WI38 (cell line): ENCODE measurements at regions not wholly inside any gene's neighbourhood (a gene's known extent, or its start where the extent isn't known, plus 50 kb on each side); places are given as distances from the start of the nearest gene placed in this dataset.

Experiments
- H3K4me3 ChIP-seq: 2 replicates; pipeline ENCODE4 v1.5.1; 2011; ENCODE audit warnings: low read depth, mild to moderate bottlenecking, control low read depth, low read length
- TF ChIP-seq, protein P1 (sequence below): IDR thresholded peaks from 2 replicates; pipeline ENCODE4 v1.5.1; 2012; ENCODE audit warnings: low read depth, mild to moderate bottlenecking, control low read depth, low read length

DNA sequence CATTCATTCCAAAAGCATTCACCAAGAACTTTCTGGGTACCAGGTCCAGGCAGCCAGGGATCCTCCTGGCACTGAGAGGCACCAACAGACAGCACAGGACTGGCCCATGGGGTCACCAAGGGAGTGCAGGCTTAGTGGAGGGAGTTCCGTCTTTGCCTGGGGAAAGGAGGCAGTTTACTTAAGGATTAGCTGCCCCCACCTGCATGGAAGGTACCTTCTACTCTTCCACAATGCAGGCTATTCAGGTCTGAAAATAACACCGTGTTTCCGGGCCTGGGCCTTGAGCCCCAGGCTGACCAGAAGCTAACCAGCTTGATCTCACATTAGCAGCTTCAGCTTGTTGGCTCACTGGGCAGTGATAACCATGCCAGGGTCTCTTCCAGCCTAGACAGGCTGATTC lies 199.4 kb downstream of the FOXA2 start:
- TF ChIP-seq, protein P1, sequence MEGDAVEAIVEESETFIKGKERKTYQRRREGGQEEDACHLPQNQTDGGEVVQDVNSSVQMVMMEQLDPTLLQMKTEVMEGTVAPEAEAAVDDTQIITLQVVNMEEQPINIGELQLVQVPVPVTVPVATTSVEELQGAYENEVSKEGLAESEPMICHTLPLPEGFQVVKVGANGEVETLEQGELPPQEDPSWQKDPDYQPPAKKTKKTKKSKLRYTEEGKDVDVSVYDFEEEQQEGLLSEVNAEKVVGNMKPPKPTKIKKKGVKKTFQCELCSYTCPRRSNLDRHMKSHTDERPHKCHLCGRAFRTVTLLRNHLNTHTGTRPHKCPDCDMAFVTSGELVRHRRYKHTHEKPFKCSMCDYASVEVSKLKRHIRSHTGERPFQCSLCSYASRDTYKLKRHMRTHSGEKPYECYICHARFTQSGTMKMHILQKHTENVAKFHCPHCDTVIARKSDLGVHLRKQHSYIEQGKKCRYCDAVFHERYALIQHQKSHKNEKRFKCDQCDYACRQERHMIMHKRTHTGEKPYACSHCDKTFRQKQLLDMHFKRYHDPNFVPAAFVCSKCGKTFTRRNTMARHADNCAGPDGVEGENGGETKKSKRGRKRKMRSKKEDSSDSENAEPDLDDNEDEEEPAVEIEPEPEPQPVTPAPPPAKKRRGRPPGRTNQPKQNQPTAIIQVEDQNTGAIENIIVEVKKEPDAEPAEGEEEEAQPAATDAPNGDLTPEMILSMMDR = no peak
- no peak overlapping the region for H3K4me3 ChIP-seq

DNA sequence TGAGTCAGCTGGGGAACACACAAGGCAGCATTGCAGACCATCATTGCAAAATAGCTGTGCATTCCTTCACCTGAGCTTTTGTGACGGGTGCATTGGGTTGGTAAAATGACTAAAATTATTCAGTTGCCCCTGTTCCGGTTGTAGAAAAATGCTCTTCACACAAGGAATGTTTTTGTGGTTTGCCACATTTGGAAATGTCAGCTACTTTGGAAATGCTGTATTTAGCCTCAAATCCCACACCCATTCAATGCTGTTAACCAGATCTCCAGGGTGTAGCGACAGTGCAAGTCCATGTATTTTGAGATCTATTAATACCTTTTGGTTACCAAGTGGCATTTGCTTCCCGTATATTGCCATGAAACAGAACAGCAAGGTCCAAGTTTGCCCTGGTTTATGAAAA lies 201.2 kb downstream of the FOXA2 start:
- TF ChIP-seq, protein P1 = no peak
- H3K4me3 ChIP-seq = no peak overlapping the region

GRCh38 chr20:22382742-22383141 lies 201.6 kb downstream of the FOXA2 start:
- TF ChIP-seq, protein P1 = no peak
- no peak overlapping the region for H3K4me3 ChIP-seq

DNA sequence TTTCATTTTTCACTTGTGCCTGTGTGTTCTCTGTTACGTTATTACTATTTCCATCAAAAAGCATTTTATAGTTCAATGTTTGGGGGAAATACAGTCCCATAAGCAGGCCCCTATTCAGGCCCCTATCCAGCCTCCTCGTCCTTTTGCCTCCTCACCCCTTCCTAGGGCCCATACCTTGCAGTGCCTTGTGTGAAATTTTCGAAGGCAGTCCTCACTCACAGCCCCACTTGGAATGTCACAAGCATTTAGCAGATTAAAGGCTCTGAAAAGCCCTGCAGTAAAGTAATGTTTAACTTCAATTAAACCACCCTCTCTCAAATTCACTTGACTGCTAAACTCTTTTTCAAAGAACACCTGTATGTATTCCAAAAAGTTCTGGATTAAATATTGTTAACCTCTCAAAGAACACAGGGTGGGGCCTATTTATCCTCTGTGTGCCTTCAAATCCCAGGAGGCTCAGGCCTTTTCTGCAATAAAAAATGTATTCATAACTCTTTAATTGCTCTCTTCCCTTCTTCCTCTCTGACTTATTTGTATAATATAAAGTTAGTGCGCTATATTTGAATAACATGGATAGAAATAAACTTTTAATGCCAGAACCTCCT lies 202.5 kb downstream of the FOXA2 start:
- no peak overlapping the region for H3K4me3 ChIP-seq
- TF ChIP-seq, protein P1 = no peak

GRCh38 chr20:22379472-22379871 lies 204.9 kb downstream of the FOXA2 start:
- TF ChIP-seq, protein P1 = no peak
- no peak overlapping the region for H3K4me3 ChIP-seq

GRCh38 chr20:22374678-22375590 lies 209.4 kb downstream of the FOXA2 start:
- TF ChIP-seq, protein P1 = no peak
- H3K4me3 ChIP-seq = no peak overlapping the region

DNA sequence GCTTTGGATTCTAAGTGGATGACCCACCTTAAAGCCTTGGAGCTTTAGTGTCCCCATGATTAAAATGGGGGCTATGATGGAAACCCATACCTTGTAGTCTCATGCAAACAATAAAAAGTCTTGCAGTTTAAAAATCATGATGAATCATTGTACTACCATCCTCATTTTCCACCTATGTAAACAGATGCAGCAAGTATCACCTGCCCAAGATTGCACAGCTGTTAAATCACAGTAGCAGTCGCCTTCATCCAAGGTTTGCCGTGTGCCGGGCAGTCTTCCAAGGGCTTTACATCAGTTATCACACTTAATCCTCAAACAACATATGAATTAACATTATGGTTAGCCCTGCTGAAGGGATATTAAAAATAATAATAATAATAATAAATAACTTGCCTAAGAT lies 210.3 kb downstream of the FOXA2 start:
- no peak overlapping the region for H3K4me3 ChIP-seq
- TF ChIP-seq, protein P1 = no peak
